ENCODE measurements at regions not wholly inside any gene's neighbourhood (a gene's known extent, or its start where the extent isn't known, plus 50 kb on each side); places are given as distances from the start of the nearest gene placed in this dataset.

DNA sequence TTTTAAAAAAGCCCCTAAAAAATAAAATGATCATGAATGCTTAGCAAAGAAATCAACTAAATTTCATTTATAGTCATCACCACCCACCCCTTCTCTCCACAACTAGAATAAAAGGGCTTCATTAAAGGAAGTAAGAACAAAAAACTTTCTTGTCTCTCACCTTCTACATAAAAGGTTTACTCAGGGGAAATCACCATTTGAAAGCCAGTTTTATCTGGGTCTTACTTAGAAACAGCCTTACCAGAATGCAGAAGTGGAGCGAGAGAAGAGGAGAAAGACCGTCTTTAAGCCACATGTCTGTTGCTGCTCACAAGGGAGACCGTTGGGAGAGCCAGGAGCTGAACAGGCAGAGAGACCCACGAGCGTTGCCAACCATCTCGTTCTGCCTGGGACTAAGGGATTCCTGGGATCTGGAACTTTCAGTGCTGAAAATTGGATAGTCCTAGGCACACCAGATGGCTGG is 350.1 kb upstream of the PROK2 start:
- Histone ChIP-seq H3K27me3 (ENCODE audit: control insufficient read depth, insufficient read depth, low read length, poor library complexity, severe bottlenecking) (no peaks in the 10 kb centered on the region), H3K4me1 (ENCODE audit: control insufficient read depth, insufficient read depth, low read length) (no peaks in the 10 kb centered on the region), H3K9me3 (ENCODE audit: control insufficient read depth, low read length) (no peaks in the 10 kb centered on the region), H3K36me3 (ENCODE audit: control insufficient read depth, insufficient read depth, low read length) (no peaks in the 10 kb centered on the region), H3K27ac (ENCODE audit: insufficient read depth, low read depth, low read length, poor library complexity, severe bottlenecking) (no peak overlapping the region), H3K4me3 (ENCODE audit: insufficient read depth, low read depth, low read length) (no peak overlapping the region)
- WGBS, 2 experiments = 50 to 55% methylated on average over 6 of the region's 6 CpGs

DNA sequence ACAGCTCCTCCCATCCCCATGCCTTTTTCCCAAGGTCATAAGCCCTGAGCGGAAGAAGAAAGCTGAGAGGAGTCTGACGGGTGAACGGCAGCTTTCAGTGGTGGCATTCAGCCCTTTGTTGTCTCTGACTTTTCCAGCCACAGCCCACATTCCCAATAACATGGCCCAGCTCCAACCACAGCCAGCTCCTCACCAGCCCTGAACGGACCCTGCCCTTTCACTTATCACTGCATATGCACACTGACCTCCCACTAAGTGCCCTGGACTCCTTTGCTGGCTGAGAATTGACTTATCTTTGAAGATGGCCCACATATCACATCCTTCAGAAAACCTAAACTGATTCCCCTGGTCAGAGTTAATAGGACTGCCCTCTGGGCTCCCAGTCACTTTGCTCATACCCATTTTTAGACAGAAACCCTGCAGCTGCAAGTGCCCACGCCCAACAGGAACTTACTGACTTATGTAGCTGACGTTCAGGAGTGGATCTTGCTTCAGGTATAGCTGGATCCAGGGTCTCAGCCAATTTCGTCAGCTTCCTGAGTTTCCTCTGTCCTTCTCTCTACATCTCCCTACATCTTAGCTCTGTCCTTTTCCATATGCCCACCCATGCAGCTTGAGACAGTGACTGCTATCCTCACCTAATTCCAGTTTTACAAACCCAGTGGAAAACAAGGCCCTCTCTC is 348.5 kb upstream of the PROK2 start:
- H3K27ac ChIP-seq (ENCODE audit: insufficient read depth, low read depth, low read length, poor library complexity, severe bottlenecking) = no peak overlapping the region
- no peaks in the 10 kb centered on the region for H3K9me3 ChIP-seq (ENCODE audit: control insufficient read depth, low read length)
- H3K27me3 ChIP-seq (ENCODE audit: control insufficient read depth, insufficient read depth, low read length, poor library complexity, severe bottlenecking) = no peaks in the 10 kb centered on the region
- no peaks in the 10 kb centered on the region for H3K4me1 ChIP-seq (ENCODE audit: control insufficient read depth, insufficient read depth, low read length)
- H3K4me3 ChIP-seq (ENCODE audit: insufficient read depth, low read depth, low read length) = no peak overlapping the region
- no peaks in the 10 kb centered on the region for H3K36me3 ChIP-seq (ENCODE audit: control insufficient read depth, insufficient read depth, low read length)
- 85 to 92% methylated on average over 7 of the region's 7 CpGs for WGBS, 2 experiments

DNA sequence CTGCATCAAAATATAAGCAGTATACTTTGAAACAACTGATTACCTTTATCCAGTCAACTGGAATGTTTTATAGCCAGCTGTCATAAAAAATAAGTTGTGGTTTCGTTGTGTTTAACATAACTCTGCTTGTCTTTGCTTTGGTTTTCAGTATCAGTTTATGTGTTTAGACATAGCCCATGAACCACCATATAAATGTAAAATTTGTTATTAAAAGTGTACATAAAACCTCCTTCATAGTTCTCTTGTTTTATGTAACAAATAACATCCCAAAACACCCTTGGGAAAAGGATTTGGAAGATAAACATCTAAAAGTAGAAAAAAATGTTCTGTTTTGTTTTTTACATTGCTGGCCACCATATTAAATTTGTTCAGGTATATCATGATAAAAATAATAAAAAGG is 347.0 kb upstream of the PROK2 start:
- 90% methylated on average over 1 of the region's 1 CpG; no CpG with 5 or more reads in 1 of the 2 experiments for WGBS, 2 experiments

DNA sequence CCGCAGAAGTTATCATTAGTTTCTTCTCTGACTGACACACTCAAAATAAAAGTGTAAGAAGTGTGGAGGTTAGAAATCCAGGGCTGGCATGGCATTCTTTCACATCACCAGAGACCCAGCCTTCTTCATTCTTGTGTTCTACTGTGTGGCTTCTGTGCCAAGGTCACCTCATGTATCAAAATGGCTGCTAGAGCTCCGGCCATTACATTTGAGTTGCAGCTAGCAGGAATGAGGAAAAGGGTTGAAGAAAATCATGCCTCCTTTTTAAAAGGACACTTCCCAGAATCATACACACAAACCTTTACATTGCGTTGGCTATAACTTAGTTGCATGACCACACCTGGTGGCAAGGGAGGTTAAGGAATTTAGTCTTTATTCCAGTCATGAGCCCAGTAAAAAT is 345.6 kb upstream of the PROK2 start:
- WGBS, 2 experiments = 89 to 92% methylated on average over 1 to 3 of the region's 3 CpGs
- no peaks in the 10 kb centered on the region for H3K9me3 ChIP-seq (ENCODE audit: control insufficient read depth, low read length)
- no peaks in the 10 kb centered on the region for H3K27me3 ChIP-seq (ENCODE audit: control insufficient read depth, insufficient read depth, low read length, poor library complexity, severe bottlenecking)
- H3K27ac ChIP-seq (ENCODE audit: insufficient read depth, low read depth, low read length, poor library complexity, severe bottlenecking) = no peak overlapping the region
- H3K4me1 ChIP-seq (ENCODE audit: control insufficient read depth, insufficient read depth, low read length) = no peaks in the 10 kb centered on the region
- H3K4me3 ChIP-seq (ENCODE audit: insufficient read depth, low read depth, low read length) = no peak overlapping the region
- no peaks in the 10 kb centered on the region for H3K36me3 ChIP-seq (ENCODE audit: control insufficient read depth, insufficient read depth, low read length)

More for the DNA sequence above, 347.0 kb upstream of the PROK2 start:
- no peaks in the 10 kb centered on the region for H3K36me3 ChIP-seq (ENCODE audit: control insufficient read depth, insufficient read depth, low read length)
- H3K4me3 ChIP-seq (ENCODE audit: insufficient read depth, low read depth, low read length) = no peak overlapping the region
- no peak overlapping the region for H3K27ac ChIP-seq (ENCODE audit: insufficient read depth, low read depth, low read length, poor library complexity, severe bottlenecking)
- no peaks in the 10 kb centered on the region for H3K9me3 ChIP-seq (ENCODE audit: control insufficient read depth, low read length)
- no peaks in the 10 kb centered on the region for H3K4me1 ChIP-seq (ENCODE audit: control insufficient read depth, insufficient read depth, low read length)
- H3K27me3 ChIP-seq (ENCODE audit: control insufficient read depth, insufficient read depth, low read length, poor library complexity, severe bottlenecking) = no peaks in the 10 kb centered on the region

DNA sequence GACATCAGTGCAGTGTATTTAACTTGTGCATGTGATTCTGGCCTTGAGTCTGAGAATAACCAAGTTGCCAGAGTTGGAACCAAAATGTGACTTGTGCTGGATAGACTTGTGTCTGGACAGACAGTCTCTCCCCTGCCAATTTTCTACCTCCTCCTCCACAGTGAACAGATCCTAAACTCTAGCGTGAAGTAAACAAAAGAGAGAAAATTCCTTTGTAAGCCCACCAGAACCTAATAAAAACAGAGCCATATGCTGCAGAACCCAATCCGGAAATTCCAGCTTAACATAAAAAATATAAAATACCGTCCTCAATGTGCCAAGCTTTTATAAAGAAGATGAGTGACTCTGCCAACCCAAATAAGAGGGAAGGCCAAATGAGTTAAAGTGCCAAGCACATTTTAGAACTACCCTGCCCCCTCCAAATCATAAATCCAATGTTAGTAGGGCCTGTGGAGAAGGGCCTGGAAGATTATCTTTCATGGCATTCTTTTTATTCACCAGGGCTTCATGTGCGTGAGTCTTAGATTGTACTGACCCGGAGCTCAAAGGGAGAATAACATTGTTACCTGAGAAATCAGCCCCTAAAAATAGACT is 344.6 kb upstream of the PROK2 start:
- Histone ChIP-seq H3K9me3 (ENCODE audit: control insufficient read depth, low read length) (no peaks in the 10 kb centered on the region), H3K27ac (ENCODE audit: insufficient read depth, low read depth, low read length, poor library complexity, severe bottlenecking) (no peak overlapping the region), H3K4me3 (ENCODE audit: insufficient read depth, low read depth, low read length) (no peak overlapping the region), H3K27me3 (ENCODE audit: control insufficient read depth, insufficient read depth, low read length, poor library complexity, severe bottlenecking) (no peaks in the 10 kb centered on the region), H3K36me3 (ENCODE audit: control insufficient read depth, insufficient read depth, low read length) (no peaks in the 10 kb centered on the region), H3K4me1 (ENCODE audit: control insufficient read depth, insufficient read depth, low read length) (no peaks in the 10 kb centered on the region)
- 92 to 97% methylated on average over 5 of the region's 5 CpGs for WGBS, 2 experiments

DNA sequence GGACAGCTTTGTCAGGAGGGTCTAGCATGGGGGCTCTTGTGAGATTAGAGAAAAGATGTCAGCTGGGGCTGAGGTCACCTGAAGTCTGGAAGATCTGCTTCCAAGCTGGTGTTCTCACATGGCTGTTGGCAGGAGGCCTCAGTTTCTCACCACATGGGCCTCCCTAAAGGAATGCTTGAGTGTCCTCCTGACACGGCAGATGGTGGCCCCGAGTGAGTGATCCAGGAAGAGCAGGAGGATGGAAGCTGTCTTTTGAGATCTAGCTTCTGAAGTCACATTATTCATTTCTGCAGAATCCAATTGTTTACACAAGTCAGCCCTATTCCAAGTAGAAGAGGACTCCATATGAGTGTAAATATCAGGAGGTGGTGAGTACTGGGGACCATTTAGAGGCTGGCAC is 344.0 kb upstream of the PROK2 start:
- Histone ChIP-seq H3K27me3 (ENCODE audit: control insufficient read depth, insufficient read depth, low read length, poor library complexity, severe bottlenecking) (no peaks in the 10 kb centered on the region), H3K4me3 (ENCODE audit: insufficient read depth, low read depth, low read length) (no peak overlapping the region), H3K36me3 (ENCODE audit: control insufficient read depth, insufficient read depth, low read length) (no peaks in the 10 kb centered on the region), H3K9me3 (ENCODE audit: control insufficient read depth, low read length) (no peaks in the 10 kb centered on the region), H3K27ac (ENCODE audit: insufficient read depth, low read depth, low read length, poor library complexity, severe bottlenecking) (no peak overlapping the region), H3K4me1 (ENCODE audit: control insufficient read depth, insufficient read depth, low read length) (no peaks in the 10 kb centered on the region)
- WGBS, 2 experiments = 95 to 96% methylated on average over 2 of the region's 2 CpGs

DNA sequence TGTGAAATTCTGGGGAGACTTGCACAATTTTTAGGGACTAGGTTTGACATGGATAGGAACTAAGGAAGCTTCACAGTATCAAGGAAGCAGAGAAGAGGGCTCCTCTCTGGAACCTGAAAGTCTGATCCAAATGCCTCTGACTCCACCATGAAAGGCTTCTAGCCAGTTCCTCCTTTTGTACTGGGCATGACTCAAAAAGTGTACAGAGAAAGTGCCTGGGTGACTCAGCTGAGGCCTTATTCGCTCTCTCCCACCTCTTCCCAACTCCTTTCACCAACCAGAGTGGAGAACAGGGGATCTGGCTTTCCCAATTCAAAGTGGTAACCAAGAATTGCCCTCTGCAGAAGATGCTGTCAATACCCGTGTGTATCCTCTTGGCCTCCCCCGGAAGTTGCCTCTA is 342.9 kb upstream of the PROK2 start:
- 91 to 94% methylated on average over 3 of the region's 3 CpGs for WGBS, 2 experiments
- no peaks in the 10 kb centered on the region for H3K27me3 ChIP-seq (ENCODE audit: control insufficient read depth, insufficient read depth, low read length, poor library complexity, severe bottlenecking)
- no peaks in the 10 kb centered on the region for H3K4me1 ChIP-seq (ENCODE audit: control insufficient read depth, insufficient read depth, low read length)
- no peak overlapping the region for H3K27ac ChIP-seq (ENCODE audit: insufficient read depth, low read depth, low read length, poor library complexity, severe bottlenecking)
- H3K9me3 ChIP-seq (ENCODE audit: control insufficient read depth, low read length) = no peaks in the 10 kb centered on the region
- H3K4me3 ChIP-seq (ENCODE audit: insufficient read depth, low read depth, low read length) = no peak overlapping the region
- H3K36me3 ChIP-seq (ENCODE audit: control insufficient read depth, insufficient read depth, low read length) = no peaks in the 10 kb centered on the region

DNA sequence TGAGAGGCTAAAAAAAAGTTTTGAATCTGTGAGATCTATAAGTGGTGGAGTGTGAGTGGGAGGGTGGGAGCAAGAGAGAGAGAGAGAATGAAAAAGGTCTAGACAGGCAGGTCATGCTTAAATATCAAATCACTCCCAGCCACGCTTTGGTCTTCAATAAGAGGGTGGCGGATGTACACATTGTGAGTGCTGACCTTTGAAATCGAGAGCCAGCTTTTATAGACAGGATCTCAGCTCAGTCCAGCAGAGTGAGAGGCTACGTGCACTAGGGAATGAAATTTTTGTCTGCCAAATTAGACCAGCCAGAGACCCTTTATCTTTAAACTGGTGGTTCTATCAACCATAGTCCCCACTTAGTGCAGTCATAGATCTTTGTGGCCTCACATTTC is 342.3 kb upstream of the PROK2 start:
- no peak overlapping the region for H3K4me3 ChIP-seq (ENCODE audit: insufficient read depth, low read depth, low read length)
- H3K36me3 ChIP-seq (ENCODE audit: control insufficient read depth, insufficient read depth, low read length) = no peaks in the 10 kb centered on the region
- H3K27ac ChIP-seq (ENCODE audit: insufficient read depth, low read depth, low read length, poor library complexity, severe bottlenecking) = no peak overlapping the region
- H3K4me1 ChIP-seq (ENCODE audit: control insufficient read depth, insufficient read depth, low read length) = no peaks in the 10 kb centered on the region
- no peaks in the 10 kb centered on the region for H3K9me3 ChIP-seq (ENCODE audit: control insufficient read depth, low read length)
- H3K27me3 ChIP-seq (ENCODE audit: control insufficient read depth, insufficient read depth, low read length, poor library complexity, severe bottlenecking) = no peaks in the 10 kb centered on the region
- 94 to 96% methylated on average over 4 of the region's 4 CpGs for WGBS, 2 experiments

DNA sequence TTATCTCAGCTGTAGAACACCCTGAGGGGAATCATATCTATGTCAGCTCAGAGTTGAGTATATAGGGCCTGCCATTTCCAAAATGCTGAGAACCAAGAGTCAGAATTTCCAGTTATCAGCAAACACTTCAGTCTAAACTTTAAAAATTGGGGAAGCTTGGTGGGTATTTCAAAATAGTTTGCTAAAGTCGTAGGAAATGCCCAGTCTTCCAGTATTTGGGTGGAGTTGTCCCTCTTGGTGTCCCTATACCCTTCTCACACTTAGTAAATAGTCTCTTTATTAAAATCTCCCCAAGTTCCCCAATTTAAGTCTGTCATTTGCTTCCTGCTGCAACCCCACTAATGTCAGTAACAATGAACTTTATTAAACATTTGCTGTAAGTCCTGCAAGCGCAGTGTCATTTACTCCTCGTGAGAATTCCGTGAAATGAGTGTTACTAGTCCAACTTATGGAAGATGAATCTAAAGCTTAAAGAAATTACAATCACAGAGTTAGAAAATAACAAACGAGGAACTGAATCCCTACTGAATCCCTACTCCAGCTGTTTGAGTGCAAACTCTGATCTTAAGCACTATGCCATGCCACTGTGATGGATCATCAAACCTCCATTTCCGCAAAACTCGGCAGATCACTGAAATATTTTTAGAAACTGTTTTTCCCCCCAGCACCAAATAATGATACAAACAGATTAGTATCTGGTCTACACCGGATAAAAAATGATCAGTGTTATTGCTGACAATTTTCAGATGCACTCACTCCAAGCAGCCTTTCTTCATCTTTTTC is 341.7 kb upstream of the PROK2 start:
- H3K36me3 ChIP-seq (ENCODE audit: control insufficient read depth, insufficient read depth, low read length) = no peaks in the 10 kb centered on the region
- H3K4me1 ChIP-seq (ENCODE audit: control insufficient read depth, insufficient read depth, low read length) = no peaks in the 10 kb centered on the region
- H3K27me3 ChIP-seq (ENCODE audit: control insufficient read depth, insufficient read depth, low read length, poor library complexity, severe bottlenecking) = no peaks in the 10 kb centered on the region
- no peaks in the 10 kb centered on the region for H3K9me3 ChIP-seq (ENCODE audit: control insufficient read depth, low read length)
- H3K27ac ChIP-seq (ENCODE audit: insufficient read depth, low read depth, low read length, poor library complexity, severe bottlenecking) = no peak overlapping the region
- H3K4me3 ChIP-seq (ENCODE audit: insufficient read depth, low read depth, low read length) = no peak overlapping the region
- WGBS, 2 experiments = 93 to 94% methylated on average over 8 of the region's 8 CpGs

DNA sequence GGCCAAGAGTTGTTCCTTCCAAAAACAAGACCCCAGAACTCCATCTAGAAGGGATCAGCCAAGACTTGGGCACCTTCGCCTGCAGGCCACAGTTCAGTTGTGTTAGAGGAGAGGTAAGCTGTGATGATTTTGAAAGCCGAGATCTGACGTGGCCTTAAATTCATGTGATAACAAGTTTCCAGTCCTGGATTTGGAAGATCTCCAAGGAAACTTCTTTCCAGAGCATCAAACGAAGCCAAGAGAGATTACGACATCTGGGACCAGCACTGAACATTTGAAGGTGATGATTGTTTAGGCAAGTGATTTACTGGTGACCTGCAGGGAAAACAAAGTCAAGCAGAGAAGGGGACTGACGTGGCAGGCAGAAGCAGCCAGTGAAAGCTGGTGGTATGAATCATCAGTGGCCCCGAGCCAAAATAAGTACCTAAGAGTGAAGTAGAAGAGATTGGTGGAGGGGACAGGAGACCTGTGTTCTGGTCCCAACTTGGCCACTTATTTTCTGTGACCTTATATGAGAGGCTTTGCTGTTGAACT is 339.0 kb upstream of the PROK2 start:
- Histone ChIP-seq H3K27ac (ENCODE audit: insufficient read depth, low read depth, low read length, poor library complexity, severe bottlenecking) (no peak overlapping the region), H3K4me1 (ENCODE audit: control insufficient read depth, insufficient read depth, low read length) (no peaks in the 10 kb centered on the region), H3K36me3 (ENCODE audit: control insufficient read depth, insufficient read depth, low read length) (no peaks in the 10 kb centered on the region), H3K9me3 (ENCODE audit: control insufficient read depth, low read length) (no peaks in the 10 kb centered on the region), H3K27me3 (ENCODE audit: control insufficient read depth, insufficient read depth, low read length, poor library complexity, severe bottlenecking) (no peaks in the 10 kb centered on the region), H3K4me3 (ENCODE audit: insufficient read depth, low read depth, low read length) (no peak overlapping the region)
- WGBS, 2 experiments = 92 to 94% methylated on average over 7 of the region's 7 CpGs
